ENCODE measurements at regions not wholly inside any gene's neighbourhood (a gene's known extent, or its start where the extent isn't known, plus 50 kb on each side); places are given as distances from the start of the nearest gene placed in this dataset.

GRCh38 chr18:39600894-39601293, 2035.3 kb upstream of the CELF4 start:
- H4K8ac ChIP-seq (ENCODE audit: extremely low read depth, insufficient read depth, low read length) = no peak overlapping the region
- no peak overlapping the region for H4K5ac ChIP-seq (ENCODE audit: insufficient read length, low read depth, low read length)
- no peak overlapping the region for H3K4me2 ChIP-seq (ENCODE audit: insufficient read depth in 1 of 2, low read depth in 2 of 2, low read length in 2 of 2)
- no peak overlapping the region for H3K23ac ChIP-seq (ENCODE audit: insufficient read length)
- H3K4me1 ChIP-seq (replicated peaks in 1 of 4; ENCODE audit: control insufficient read depth in 3 of 4, insufficient read depth in 4 of 4, low read length in 3 of 4) = 0 out of 7 replicates have a peak, but pooled peaks cover 0 to 2% (median 0%) of the 10 kb centered on the region in 4 experiments
- no peaks in the 10 kb centered on the region for H3K23me2 ChIP-seq (ENCODE audit: low read depth, low read length)
- no peaks in the 10 kb centered on the region for H3K79me1 ChIP-seq (ENCODE audit: low read depth, low read length)
- H3K4me3 ChIP-seq (ENCODE audit: extremely low read depth in 1 of 4, insufficient read depth in 2 of 4, low read depth in 3 of 4, low read length in 4 of 4) = no peak overlapping the region
- POLR2A ChIA-PET (ENCODE audit: partially characterized antibody) = no interaction called here
- TF ChIP-seq EZH2 (IDR thresholded peaks at IDR 0.05; ENCODE audit: low read depth, low read length, severe bottlenecking) = no peak
- H3K27me3 ChIP-seq (replicated peaks in 1 of 4; ENCODE audit: control insufficient read depth in 3 of 4, extremely low read depth in 1 of 4, insufficient read depth in 3 of 4, low read length in 3 of 4) = no peaks in the 10 kb centered on the region
- no peak for FAIRE-seq
- H2AK5ac ChIP-seq (ENCODE audit: low read depth, low read length) = no peak overlapping the region
- no peak overlapping the region for H4K91ac ChIP-seq (replicated peaks; ENCODE audit: insufficient read length, low read length)
- no peak overlapping the region for H3K14ac ChIP-seq (ENCODE audit: insufficient read length)
- no peak for DNase-seq (ENCODE audit: low read depth in 1 of 2, low spot score in 2 of 2)
- no peak overlapping the region for H2BK120ac ChIP-seq (replicated peaks; ENCODE audit: low read depth, low read length)
- H2BK15ac ChIP-seq (ENCODE audit: low read length) = no peak overlapping the region
- no peaks in the 10 kb centered on the region for H4K20me1 ChIP-seq (replicated peaks in 1 of 2; ENCODE audit: control insufficient read depth in 1 of 2, insufficient read depth in 2 of 2, low read length in 2 of 2)
- H3K18ac ChIP-seq (ENCODE audit: extremely low read depth, low read length) = no peak overlapping the region
- no peak overlapping the region for H2BK12ac ChIP-seq (ENCODE audit: low read depth, low read length)
- H3K4ac ChIP-seq (replicated peaks; ENCODE audit: insufficient read length, low read depth, low read length) = no peak overlapping the region
- H3K9me3 ChIP-seq (ENCODE audit: insufficient read depth in 2 of 2, low read depth in 1 of 2, low read length in 1 of 2) = no peaks in the 10 kb centered on the region
- no peak overlapping the region for H2AFZ ChIP-seq (ENCODE audit: low read length)
- 93% methylated on average over 4 of the region's 4 CpGs; no CpG with 5 or more reads in 1 of the 2 experiments for WGBS, 2 experiments (ENCODE audit: extremely low coverage in 1 of 2, insufficient coverage in 1 of 2, insufficient read length in 1 of 2, insufficient replicate concordance in 2 of 2, low coverage in 1 of 2, low lambda C conversion rate in 2 of 2, missing lambda C conversion rate in 1 of 2)
- H3K79me2 ChIP-seq (ENCODE audit: control insufficient read depth in 1 of 2, insufficient read depth in 2 of 2, low read length in 2 of 2) = no peaks in the 10 kb centered on the region
- no peak overlapping the region for H2BK20ac ChIP-seq (ENCODE audit: low read length)
- no peak overlapping the region for H3K56ac ChIP-seq (replicated peaks; ENCODE audit: insufficient read length, low read depth, low read length)
- no peak overlapping the region for H3K27ac ChIP-seq (ENCODE audit: low read depth, low read length)
- CTCF ChIA-PET (ENCODE audit: partially characterized antibody) = interaction anchor here (1.6 kb wide), 1 partner anchor 115 kb away, joined by 3 read pairs; no protein-coding TSS in a partner anchor
- no peaks in the 10 kb centered on the region for H3K36me3 ChIP-seq (ENCODE audit: control insufficient read depth in 2 of 4, insufficient read depth in 4 of 4, low read length in 3 of 4)
- no peak overlapping the region for H2BK5ac ChIP-seq (ENCODE audit: low read depth, low read length)
- H3K9ac ChIP-seq (replicated peaks in 1 of 4; ENCODE audit: extremely low read depth in 1 of 4, low read depth in 3 of 4, low read length in 3 of 4) = no peak overlapping the region

All from H1 (cell line).